ENCODE measurements at regions not wholly inside any gene's neighbourhood (a gene's known extent, or its start where the extent isn't known, plus 50 kb on each side); places are given as distances from the start of the nearest gene placed in this dataset.

- no peak for DNase-seq (ENCODE audit: low read depth)
- H3K4me3 ChIP-seq (ENCODE audit: low read depth, low read length) = no peak overlapping the region
- no peak for TF ChIP-seq CTCF (IDR thresholded peaks at IDR 0.05; ENCODE audit: insufficient read depth, low read depth, low read length)
These were observed 439.5 kb upstream of the CDH4 start for GRCh38 chr20:60812561-60812960.

- TF ChIP-seq CTCF (IDR thresholded peaks at IDR 0.05; ENCODE audit: insufficient read depth, low read depth, low read length) = no peak
- no peak for DNase-seq (ENCODE audit: low read depth)
- no peak overlapping the region for H3K4me3 ChIP-seq (ENCODE audit: low read depth, low read length)
These were observed 439.0 kb upstream of the CDH4 start for GRCh38 chr20:60813066-60813465.

DNA sequence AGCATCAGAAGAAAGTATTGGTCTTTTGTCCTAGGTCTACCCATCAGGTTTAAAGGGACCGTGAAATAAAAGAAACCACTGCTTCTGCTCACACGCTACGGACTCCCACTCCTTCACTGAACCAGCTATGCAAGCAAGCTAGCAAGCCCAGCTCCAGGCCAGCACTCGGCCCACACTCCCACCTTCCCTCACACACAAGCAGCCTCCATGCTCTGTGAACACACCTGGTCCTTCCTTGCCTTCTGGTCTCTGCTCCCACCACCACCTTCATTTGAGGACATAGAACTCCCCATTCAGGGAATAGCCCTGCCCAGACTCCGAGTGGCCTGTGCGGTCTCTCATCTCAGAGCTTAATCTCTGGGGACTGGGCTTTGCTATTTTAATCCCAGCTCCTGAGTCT, 436.4 kb upstream of the CDH4 start:
- no peak overlapping the region for H3K4me3 ChIP-seq (ENCODE audit: low read depth, low read length)
- no peak for DNase-seq (ENCODE audit: low read depth)
- TF ChIP-seq CTCF (IDR thresholded peaks at IDR 0.05; ENCODE audit: insufficient read depth, low read depth, low read length) = no peak

GRCh38 chr20:60816901-60817300, 435.2 kb upstream of the CDH4 start:
- DNase-seq (ENCODE audit: low read depth) = no peak
- no peak for TF ChIP-seq CTCF (IDR thresholded peaks at IDR 0.05; ENCODE audit: insufficient read depth, low read depth, low read length)

GRCh38 chr20:60817891-60818290, 434.2 kb upstream of the CDH4 start:
- H3K4me3 ChIP-seq (ENCODE audit: low read depth, low read length) = no peak overlapping the region
- no peak for DNase-seq (ENCODE audit: low read depth)
- TF ChIP-seq CTCF (IDR thresholded peaks at IDR 0.05; ENCODE audit: insufficient read depth, low read depth, low read length) = no peak

More at GRCh38 chr20:60816901-60817300, 435.2 kb upstream of the CDH4 start:
- no peak overlapping the region for H3K4me3 ChIP-seq (ENCODE audit: low read depth, low read length)

DNA sequence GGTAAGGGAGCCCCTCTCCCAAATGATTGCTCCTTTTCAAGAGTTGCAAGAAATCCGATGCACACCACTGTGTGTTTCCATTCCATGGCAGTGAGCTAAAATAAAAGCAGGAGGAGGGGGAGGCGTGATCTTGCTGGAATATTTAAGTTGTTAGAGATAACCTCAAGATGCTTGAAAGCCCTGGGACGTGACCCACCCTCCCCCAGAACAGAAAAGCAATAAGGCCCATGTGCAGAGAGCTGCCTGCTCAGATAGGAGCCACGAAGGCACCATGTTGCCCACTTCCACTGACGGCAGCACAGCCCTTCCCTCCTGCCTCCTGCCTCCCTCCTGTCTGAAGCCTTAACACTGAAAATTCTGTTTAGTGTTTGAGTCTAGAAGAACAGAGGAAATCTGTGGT, 432.6 kb upstream of the CDH4 start:
- no peak for TF ChIP-seq CTCF (IDR thresholded peaks at IDR 0.05; ENCODE audit: insufficient read depth, low read depth, low read length)
- DNase-seq (ENCODE audit: low read depth) = no peak
- H3K4me3 ChIP-seq (ENCODE audit: low read depth, low read length) = no peak overlapping the region

DNA sequence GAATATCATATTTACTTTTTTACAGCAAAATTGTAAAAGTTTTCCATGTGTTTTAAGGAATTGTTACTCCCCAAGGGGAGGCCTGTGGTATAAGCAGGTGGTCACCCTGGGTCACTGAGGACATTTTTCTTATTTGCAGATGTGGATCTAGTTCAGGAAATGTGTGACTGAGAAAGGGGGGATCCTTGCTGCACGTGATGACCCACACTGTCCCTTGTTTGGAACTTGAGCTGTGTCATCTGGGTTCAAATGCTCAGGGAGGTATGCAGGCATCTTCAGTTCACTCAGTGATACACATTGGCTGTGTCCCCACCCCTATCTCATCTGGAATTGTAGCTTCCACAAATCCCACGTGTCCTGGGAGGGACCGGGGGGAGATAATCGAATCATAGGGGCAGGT, 431.9 kb upstream of the CDH4 start:
- no peak for TF ChIP-seq CTCF (IDR thresholded peaks at IDR 0.05; ENCODE audit: insufficient read depth, low read depth, low read length)
- no peak for DNase-seq (ENCODE audit: low read depth)
- H3K4me3 ChIP-seq (ENCODE audit: low read depth, low read length) = no peak overlapping the region
